D721Med (cell line): ENCODE measurements at regions not wholly inside any gene's neighbourhood (a gene's known extent, or its start where the extent isn't known, plus 50 kb on each side); places are given as distances from the start of the nearest gene placed in this dataset.

Experiments used
- DNase-seq: peaks from one replicate; pipeline ENCODE4 v3.0.0; 2011; ENCODE audit warnings: low spot score; ENCODE audit not compliant: insufficient read length
- FAIRE-seq: peaks from 2 replicates; lab custom pipeline; 2011; peaks lifted over from hg19 to GRCh38; lab: Jason Lieb, UNC
- CTCF ChIP-seq: IDR thresholded peaks from 2 replicates; pipeline ENCODE4 v1.5.1; 2012; ENCODE audit warnings: mild to moderate bottlenecking, control low read depth; ENCODE audit not compliant: insufficient read depth; ENCODE audit errors: missing control alignments

DNA sequence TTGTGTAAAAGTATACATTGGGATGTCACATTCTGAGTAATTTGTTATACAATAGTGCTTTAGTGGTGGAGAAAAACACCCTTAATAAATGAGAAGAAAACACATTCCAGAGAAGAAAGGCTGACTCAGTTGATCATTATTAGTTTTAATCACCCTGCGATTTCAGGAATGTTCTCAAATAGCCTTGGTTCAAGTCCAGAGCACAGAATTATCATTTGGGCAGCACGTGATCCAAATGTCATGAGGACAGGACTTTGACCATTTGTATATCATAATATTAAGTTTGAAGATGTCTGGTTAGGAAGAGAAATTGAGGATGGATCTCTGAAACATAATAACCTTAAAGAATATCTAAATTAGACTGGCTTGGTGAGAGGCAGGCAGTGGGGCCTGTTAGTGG is 1434.3 kb upstream of the TENM3 start:
- FAIRE-seq (no peak), DNase-seq (no peak)
- no peak for TF ChIP-seq CTCF

DNA sequence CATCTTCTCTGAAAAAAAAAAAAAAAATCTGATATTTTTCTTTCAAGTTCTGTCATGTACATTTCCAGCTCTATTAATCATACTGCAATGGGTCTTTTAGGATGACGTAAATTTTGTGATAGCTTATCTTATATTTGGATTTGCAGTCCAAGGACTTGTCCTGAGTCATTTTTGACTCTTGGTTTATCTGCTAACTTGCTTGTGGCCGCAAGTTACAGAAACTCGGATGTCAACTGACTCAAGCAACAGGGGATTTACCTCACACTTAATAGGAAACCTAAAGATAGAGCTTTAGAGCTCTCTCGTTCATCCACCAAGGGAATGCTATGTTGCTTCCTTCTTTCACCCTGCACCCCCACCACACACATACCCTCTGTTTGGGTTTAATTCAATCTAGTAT is 1433.8 kb upstream of the TENM3 start:
- DNase-seq (no peak), FAIRE-seq (no peak)
- TF ChIP-seq CTCF = no peak

GRCh38 chr4:180810581-180810980 is 1432.6 kb upstream of the TENM3 start:
- FAIRE-seq = no peak
- TF ChIP-seq CTCF = no peak
- DNase-seq = no peak

DNA sequence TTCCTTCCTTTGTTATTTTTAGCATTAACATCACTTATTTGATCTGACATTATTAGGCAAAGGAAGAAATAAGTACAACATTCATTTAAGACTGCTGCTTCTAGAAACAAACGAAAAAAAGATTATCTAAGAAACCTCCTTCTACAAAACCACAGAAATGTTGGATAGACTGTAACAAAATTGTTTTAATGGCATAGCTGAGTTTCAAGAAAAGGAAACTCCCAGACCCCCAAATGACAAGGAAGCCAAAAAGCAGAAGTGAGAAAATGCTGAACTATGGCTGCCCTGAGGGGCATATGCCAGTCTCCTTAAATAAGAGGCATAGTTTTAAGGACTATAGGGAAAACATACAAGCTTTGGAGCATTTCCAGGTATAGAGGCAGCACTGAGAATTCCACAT is 1431.6 kb upstream of the TENM3 start:
- DNase-seq = no peak
- no peak for TF ChIP-seq CTCF
- no peak for FAIRE-seq

DNA sequence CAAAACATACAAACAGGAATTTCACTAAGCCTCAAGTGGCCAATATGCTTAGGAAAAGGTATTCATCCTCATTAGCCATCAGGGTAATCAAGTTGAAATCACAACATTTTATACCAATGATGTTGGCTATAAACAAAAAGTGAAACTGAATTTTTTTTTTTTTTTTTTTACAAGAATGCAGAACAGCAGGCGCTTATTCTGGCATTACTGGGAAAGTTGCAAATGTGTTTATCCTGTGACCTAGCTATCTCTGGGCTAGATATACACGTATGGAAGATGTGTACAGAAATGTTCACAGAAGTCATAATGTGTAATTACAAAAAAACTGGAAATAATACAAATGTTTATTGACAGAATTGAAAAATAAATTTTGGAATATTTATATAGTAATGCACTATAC is 1430.4 kb upstream of the TENM3 start:
- FAIRE-seq = no peak
- no peak for DNase-seq
- no peak for TF ChIP-seq CTCF

GRCh38 chr4:180814875-180815417 is 1428.3 kb upstream of the TENM3 start:
- TF ChIP-seq CTCF = no peak
- DNase-seq (no peak), FAIRE-seq (no peak)

GRCh38 chr4:180817529-180817928 is 1425.7 kb upstream of the TENM3 start:
- FAIRE-seq = no peak
- no peak for DNase-seq
- no peak for TF ChIP-seq CTCF
